ENCODE measurements at regions not wholly inside any gene's neighbourhood (a gene's known extent, or its start where the extent isn't known, plus 50 kb on each side); places are given as distances from the start of the nearest gene placed in this dataset.

DNA sequence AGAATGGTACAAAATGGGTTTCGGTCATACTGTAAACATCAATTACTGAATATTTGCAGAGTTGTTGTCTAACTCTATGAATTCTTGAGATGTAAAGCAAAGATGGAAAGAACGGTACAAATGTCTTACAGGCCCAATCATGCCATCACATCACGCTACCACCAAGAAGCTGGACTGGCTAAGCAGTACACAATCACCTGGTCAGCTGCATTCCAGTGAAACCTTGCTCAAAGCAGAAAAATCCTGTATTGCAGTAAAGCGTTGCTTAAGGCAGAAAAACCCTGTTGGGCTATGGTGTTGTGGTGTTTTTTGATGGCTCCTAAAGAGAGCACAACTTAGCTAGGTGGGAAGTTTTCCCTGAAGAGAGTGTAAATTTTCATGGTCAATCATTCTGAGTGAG lies 112.6 kb upstream of the RASA1 start:
- intact Hi-C loops (cut with micrococcal nuclease): no loop called here
- dilution Hi-C loops (cut with MboI; ENCODE audit: extremely low pct_ligation_motif_present, low sequenced_read_pairs): no loop called here

More for the DNA sequence above, 112.6 kb upstream of the RASA1 start:
- H2AFZ ChIP-seq (ENCODE audit: low read depth, low read length): no peak overlapping the region
- no peaks in the 10 kb centered on the region for H3K79me2 ChIP-seq (ENCODE audit: control insufficient read depth, insufficient read depth, low read length)
- H3K27me3 ChIP-seq (ENCODE audit: control insufficient read depth in 2 of 2, insufficient read depth in 2 of 2, low read length in 2 of 2): no peaks in the 10 kb centered on the region
- FAIRE-seq (no peak), DNase-seq (ENCODE audit: low read depth, low spot score) (no peak)
- H3K9ac ChIP-seq (replicated peaks; ENCODE audit: extremely low read depth, insufficient read depth, low read length): no peak overlapping the region
- H3K27ac ChIP-seq (ENCODE audit: insufficient read depth, low read depth, low read length): no peak overlapping the region
- no peak overlapping the region for H3K4me2 ChIP-seq (ENCODE audit: insufficient read depth, low read length)
- H3K36me3 ChIP-seq (ENCODE audit: control insufficient read depth in 2 of 2, extremely low read depth in 1 of 2, insufficient read depth in 2 of 2, low read length in 2 of 2): no peaks in the 10 kb centered on the region
- H3K4me3 ChIP-seq (replicated peaks in 1 of 3; ENCODE audit: insufficient read depth in 1 of 3, low read depth in 1 of 3, low read length in 3 of 3): no peak overlapping the region
- H3K4me1 ChIP-seq (ENCODE audit: control insufficient read depth, extremely low read depth, insufficient read depth, low read length): peaks cover 31% of the 10 kb centered on the region
- no peaks in the 10 kb centered on the region for H4K20me1 ChIP-seq (replicated peaks; ENCODE audit: control insufficient read depth, extremely low read depth, insufficient read depth, low read length)
- no peaks in the 10 kb centered on the region for H3K9me1 ChIP-seq (replicated peaks; ENCODE audit: control insufficient read depth, extremely low read depth, insufficient read depth, low read length)
- ChIA-PET CTCF (no interaction called here), POLR2A (no interaction called here)
- H3K9me3 ChIP-seq (replicated peaks; ENCODE audit: control insufficient read depth, insufficient read depth, low read length): no peaks in the 10 kb centered on the region
- no TSS peak for BruUV-seq (replicated peaks)
- TF ChIP-seq GATA2 (IDR thresholded peaks at IDR 0.05; ENCODE audit: insufficient read depth, insufficient read length, low read depth, low read length) (no peak), CTCF (IDR thresholded peaks at IDR 0.05; ENCODE audit: extremely low read depth in 1 of 2, insufficient read depth in 1 of 2, low read depth in 1 of 2, low read length in 2 of 2) (no peak), MYC (IDR thresholded peaks at IDR 0.05; ENCODE audit: low read depth, low read length) (no peak), FOS (IDR thresholded peaks at IDR 0.05; ENCODE audit: borderline replicate concordance, insufficient read depth, low read length) (no peak), POLR2A (IDR thresholded peaks at IDR 0.05; ENCODE audit: low read depth, low read length) (no peak), JUN (IDR thresholded peaks at IDR 0.05; ENCODE audit: borderline replicate concordance, insufficient read depth, insufficient read length, low read depth) (no peak), EZH2 (IDR thresholded peaks at IDR 0.05; ENCODE audit: borderline replicate concordance, low read depth, low read length, severe bottlenecking) (no peak), POLR2AphosphoS5 (IDR thresholded peaks at IDR 0.05; ENCODE audit: insufficient read depth, low read depth, low read length) (no peak)
- TF ChIP-seq, protein P1, sequence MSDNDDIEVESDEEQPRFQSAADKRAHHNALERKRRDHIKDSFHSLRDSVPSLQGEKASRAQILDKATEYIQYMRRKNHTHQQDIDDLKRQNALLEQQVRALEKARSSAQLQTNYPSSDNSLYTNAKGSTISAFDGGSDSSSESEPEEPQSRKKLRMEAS (IDR thresholded peaks at IDR 0.05; ENCODE audit: insufficient read depth, insufficient read length): no peak
